EH (cell line): ENCODE measurements at regions not wholly inside any gene's neighbourhood (a gene's known extent, or its start where the extent isn't known, plus 50 kb on each side); places are given as distances from the start of the nearest gene placed in this dataset.

Experiments used
- DNase-seq: peaks from one replicate; pipeline ENCODE4 v3.0.0-alpha.2; 2015; ENCODE audit warnings: low read depth

- DNase-seq, result no peak
These were observed 813.2 kb downstream of the AACS start for GRCh38 chr12:125878483-125878882.

- no peak for DNase-seq
These were observed 816.9 kb downstream of the AACS start for GRCh38 chr12:125882141-125882540.

DNA sequence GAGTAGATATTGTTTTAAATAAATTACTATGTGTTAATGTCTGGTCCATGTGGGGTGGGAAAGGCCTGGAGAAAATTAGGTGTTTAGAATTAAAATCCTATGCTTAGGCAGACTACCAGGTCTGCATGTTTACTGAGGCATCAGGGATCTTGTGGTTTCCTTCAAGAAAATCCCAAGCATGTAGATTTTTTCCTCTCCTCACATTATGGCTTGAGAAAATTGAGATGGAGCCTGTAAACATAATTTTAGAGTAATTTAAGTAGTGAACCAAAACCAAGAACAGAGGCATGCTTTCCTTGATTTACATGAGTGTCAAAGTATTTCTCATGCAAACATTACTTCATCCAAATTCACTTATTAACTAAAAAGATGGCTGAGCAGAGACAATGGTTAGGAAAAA, 823.7 kb downstream of the AACS start:
- no peak for DNase-seq

GRCh38 chr12:125889742-125890141, 824.5 kb downstream of the AACS start:
- DNase-seq, result no peak

GRCh38 chr12:125890366-125890905, 825.2 kb downstream of the AACS start:
- DNase-seq, result no peak

- no peak for DNase-seq
These were observed 825.7 kb downstream of the AACS start for GRCh38 chr12:125890971-125891370.

DNA sequence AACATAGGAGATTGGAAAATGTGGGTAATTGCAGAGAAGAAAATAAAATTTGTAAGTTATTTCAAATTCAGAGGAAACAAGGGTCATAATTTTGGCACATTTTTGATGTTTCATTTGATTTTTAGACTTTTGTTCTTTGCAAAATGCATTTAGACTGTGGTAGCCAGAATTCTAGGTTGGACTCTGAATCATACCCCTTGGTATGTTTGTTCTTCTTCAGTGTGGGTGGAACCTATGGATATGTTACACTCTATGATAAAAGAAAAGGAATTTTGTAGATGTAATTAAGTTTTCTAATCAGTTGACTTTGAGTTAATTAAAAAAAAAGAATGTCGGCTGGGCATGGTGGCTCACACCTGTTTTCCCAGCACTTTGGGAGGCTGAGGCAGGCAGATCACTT, 827.0 kb downstream of the AACS start:
- no peak for DNase-seq

DNA sequence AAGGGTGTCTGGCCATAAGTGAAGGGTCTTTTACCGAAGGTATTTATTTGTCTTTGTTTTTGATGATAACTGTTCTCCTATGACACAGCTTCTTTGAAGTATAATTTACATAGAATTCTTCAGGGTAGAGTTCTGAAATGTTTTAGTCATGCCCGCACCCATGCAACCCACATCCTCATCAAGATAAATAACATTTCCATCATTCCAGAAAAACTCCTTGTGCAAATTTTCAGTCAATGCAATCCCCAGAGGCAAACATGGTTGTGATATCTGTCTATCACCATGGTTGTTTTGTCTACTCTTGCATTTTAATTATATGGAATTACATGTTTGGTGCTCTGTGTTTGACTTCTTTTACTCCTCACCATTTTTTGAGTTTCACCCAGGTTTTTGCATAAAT, 837.8 kb downstream of the AACS start:
- no peak for DNase-seq

GRCh38 chr12:125907351-125907750, 842.1 kb downstream of the AACS start:
- no peak for DNase-seq

GRCh38 chr12:125919856-125920470, 854.7 kb downstream of the AACS start:
- DNase-seq, result no peak

DNA sequence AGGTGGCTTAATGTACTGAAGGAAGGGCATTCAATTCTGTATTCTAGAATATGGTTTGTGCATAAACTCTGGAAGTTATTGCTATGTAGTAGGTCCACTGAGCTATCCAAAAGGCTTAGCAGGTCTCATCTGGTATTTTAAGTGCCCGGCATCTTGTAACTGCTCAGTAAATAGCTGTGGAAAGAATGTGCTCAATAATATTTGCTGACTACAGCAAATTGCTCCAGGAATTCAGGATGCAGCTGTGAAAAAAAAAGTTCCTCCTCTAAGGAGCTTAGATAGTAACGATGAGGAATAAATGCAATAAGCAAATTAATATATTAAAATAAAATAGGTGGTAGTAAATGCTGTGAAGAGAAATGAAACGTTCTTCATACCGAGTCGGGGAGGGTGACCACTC, 857.1 kb downstream of the AACS start:
- no peak for DNase-seq

DNA sequence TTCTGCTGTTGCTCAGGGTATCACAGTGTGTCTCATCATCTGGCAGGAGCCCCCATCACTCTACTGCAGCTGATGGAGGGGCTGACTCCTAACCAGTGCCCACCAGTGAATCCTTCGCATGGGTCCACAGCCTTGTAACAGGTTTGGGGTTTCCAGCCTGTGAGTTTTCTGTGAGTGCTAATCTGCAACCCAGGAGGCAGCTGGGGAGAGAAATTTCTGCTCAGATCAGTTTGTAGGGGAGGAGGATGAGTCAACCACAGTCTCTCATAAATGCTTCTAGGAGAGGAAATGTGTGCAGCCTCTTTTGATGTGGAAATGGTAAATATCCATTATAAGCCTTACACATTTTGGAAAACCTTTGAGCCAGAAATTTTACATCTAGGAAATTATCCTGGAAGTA, 871.3 kb downstream of the AACS start:
- no peak for DNase-seq

- no peak for DNase-seq
These were observed 879.2 kb downstream of the AACS start for GRCh38 chr12:125944446-125944845.

- DNase-seq, result no peak
These were observed 884.2 kb downstream of the AACS start for GRCh38 chr12:125949471-125949870.

DNA sequence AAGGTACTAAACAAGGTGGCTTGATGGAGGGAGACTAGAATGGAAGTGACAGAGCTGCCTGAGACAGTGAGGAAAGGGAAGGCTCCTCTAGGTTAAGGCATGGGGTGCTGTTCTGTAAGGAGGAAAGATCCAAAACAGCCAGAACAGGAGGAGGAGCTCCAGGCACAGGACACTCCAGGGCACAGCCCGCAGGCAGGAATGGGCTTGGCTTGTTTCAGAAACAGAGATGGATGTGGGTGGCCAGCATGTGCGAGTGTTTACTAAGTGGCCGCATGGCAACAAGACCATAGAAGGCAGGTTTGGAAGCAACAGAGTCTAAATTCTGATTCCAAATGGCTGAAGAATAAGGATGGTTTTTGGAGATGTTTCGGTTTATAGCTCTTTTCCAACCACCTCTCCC, 889.1 kb downstream of the AACS start:
- DNase-seq, result no peak

DNA sequence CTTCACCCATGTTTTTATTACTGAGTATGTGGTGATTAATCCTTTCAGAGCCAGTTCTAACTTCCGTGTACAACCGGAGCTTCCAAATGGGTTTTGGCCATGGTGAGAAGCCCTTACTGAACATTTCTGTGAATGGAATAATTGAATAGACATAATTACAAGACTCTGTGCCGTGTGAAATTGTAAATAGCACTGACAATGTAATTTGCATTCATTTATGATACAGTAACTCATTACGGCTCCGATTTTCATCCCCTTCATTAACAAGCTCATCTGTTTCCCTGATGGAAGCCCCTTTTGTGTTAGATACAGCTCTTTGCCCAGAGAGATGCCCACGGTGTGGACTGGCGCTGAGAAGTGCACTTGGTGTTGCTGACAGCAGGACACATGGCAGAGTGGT, 891.0 kb downstream of the AACS start:
- no peak for DNase-seq

- no peak for DNase-seq
These were observed 901.4 kb downstream of the AACS start for GRCh38 chr12:125966641-125967040.

GRCh38 chr12:125968413-125968812, 903.2 kb downstream of the AACS start:
- no peak for DNase-seq

DNA sequence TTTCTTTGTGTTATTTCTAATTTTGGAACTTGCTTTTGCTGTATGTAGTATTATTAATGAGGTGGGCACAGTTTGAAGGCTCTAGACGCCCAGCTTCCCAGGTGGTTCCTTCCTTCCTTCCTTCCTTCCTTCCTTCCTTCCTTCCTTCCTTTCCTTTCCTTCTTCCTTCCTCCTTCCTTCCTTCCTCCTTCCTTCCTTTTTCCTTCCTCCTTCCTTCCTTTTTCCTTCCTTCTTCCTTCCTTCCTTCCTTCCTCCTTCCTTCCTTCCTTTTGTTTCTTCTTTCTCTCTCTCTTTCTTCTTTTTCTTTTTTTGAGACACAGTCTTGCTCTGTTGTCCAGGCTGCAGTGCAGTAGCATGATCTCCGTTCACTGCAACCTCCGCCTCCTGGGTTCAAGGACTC, 906.7 kb downstream of the AACS start:
- no peak for DNase-seq

GRCh38 chr12:125978286-125978685, 913.1 kb downstream of the AACS start:
- DNase-seq, result no peak

- DNase-seq, result no peak
These were observed 916.5 kb downstream of the AACS start for GRCh38 chr12:125981610-125982253.

DNA sequence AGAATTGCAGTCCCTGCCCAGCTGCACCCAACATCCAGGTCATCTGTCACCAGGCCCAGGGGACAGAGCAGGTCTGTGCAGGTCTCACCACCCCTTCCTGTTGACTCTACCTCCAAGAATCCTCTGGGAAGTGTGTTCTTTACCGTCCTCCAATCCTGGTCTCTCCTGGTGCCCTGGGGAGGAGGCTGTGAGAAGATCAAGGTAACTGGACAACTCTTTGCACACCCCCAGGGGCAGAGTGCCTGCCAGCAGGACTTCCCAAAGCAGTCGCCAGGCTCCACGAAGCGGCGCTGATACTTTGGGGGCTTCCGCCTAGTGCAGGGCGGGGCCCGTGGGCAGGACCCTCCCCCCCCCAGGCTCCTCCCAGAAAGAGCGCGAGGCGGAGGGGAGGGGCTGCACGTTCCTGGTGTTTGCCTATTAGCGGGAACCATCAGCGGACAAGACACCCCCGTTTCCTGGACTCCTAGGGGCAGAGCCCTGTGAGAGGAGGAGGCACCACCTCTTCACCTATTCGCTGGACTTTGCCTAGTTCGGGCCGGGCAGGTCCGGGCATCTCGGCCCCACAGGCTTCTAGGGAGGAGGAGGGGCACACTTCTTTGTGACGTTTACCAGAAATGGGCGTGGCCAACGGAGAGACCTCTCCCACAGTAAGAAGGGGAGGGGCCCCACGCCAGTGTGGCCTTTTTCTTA, 918.0 kb downstream of the AACS start:
- no peak for DNase-seq

GRCh38 chr12:125983784-125984500, 918.7 kb downstream of the AACS start:
- DNase-seq, result no peak
